ENCODE measurements at regions not wholly inside any gene's neighbourhood (a gene's known extent, or its start where the extent isn't known, plus 50 kb on each side); places are given as distances from the start of the nearest gene placed in this dataset.
A peak's percentile ranks its signal among the peaks of the same experiment; 100 is the strongest.

DNA sequence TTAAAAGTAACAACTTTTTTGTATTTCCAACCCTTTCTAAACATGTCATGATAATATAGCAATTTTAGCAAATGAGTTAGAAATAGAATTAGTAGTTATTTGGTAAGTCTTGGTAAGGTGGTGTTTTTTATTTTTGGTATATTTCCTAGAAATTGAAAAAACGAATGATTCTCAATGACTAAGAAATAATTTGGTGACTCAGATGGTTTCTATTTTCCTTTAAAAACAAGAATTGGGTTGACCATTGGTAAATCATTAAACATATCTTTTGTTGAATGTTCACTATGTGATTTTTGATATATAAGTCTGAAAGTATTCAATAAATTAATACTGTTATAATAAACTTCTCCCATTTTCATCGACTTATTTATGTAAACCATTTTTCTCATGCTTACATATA lies 206.2 kb upstream of the BANK1 start:
- H3K14ac ChIP-seq (ENCODE audit: low read length) = no peak overlapping the region
- no peak overlapping the region for H3K23ac ChIP-seq (ENCODE audit: low read length)
- H3K79me2 ChIP-seq (ENCODE audit: control insufficient read depth, insufficient read depth, low read length, poor library complexity) = no peaks in the 10 kb centered on the region
- H2AK5ac ChIP-seq (ENCODE audit: low read length) = no peak overlapping the region
- H3K4me1 ChIP-seq (ENCODE audit: control insufficient read depth in 1 of 2, insufficient read depth in 2 of 2, low read length in 2 of 2) = no peaks in the 10 kb centered on the region
- no peak for DNase-seq
- H3K9me3 ChIP-seq (ENCODE audit: insufficient read depth, low read depth, low read length) = peaks cover 2% of the 10 kb centered on the region
- H3K79me1 ChIP-seq (ENCODE audit: low read length) = no peaks in the 10 kb centered on the region
- H3K27ac ChIP-seq (ENCODE audit: low read depth, low read length) = no peak overlapping the region
- no peak overlapping the region for H3K4me3 ChIP-seq (ENCODE audit: low read depth, low read length)
- no peak overlapping the region for H3K9ac ChIP-seq (ENCODE audit: low read length)
- H3K18ac ChIP-seq (ENCODE audit: low read length) = no peak overlapping the region
- no peak overlapping the region for H3K4ac ChIP-seq (ENCODE audit: low read depth, low read length)
- H2BK5ac ChIP-seq (ENCODE audit: low read depth, low read length, poor library complexity) = no peak overlapping the region
- no CpG with 5 or more reads among the region's 2 CpGs for WGBS (ENCODE audit: extremely low coverage, insufficient coverage, insufficient read length)
- H3K27me3 ChIP-seq (ENCODE audit: insufficient read depth, low read length) = no peaks in the 10 kb centered on the region
- H3K4me2 ChIP-seq (ENCODE audit: low read length) = no peak overlapping the region
- H2BK12ac ChIP-seq (ENCODE audit: low read length) = no peak overlapping the region
- H4K91ac ChIP-seq (ENCODE audit: low read depth, low read length) = no peak overlapping the region
- H4K8ac ChIP-seq (ENCODE audit: low read depth, low read length) = no peak overlapping the region
- H2AFZ ChIP-seq (ENCODE audit: insufficient read depth, low read length, poor library complexity) = no peak overlapping the region
- no peaks in the 10 kb centered on the region for H3K36me3 ChIP-seq (ENCODE audit: control insufficient read depth in 1 of 2, insufficient read depth in 2 of 2, low read length in 2 of 2)
- H2BK120ac ChIP-seq (ENCODE audit: insufficient read depth, low read length, poor library complexity) = no peak overlapping the region
- H4K12ac ChIP-seq (ENCODE audit: low read depth, low read length) = no peak overlapping the region

- Histone ChIP-seq H3K79me2 (ENCODE audit: control insufficient read depth, insufficient read depth, low read length, poor library complexity) (no peaks in the 10 kb centered on the region), H4K8ac (ENCODE audit: low read depth, low read length) (no peak overlapping the region), H3K18ac (ENCODE audit: low read length) (no peak overlapping the region), H2AK5ac (ENCODE audit: low read length) (no peak overlapping the region), H3K4me3 (ENCODE audit: low read depth, low read length) (no peak overlapping the region), H3K14ac (ENCODE audit: low read length) (no peak overlapping the region), H2BK12ac (ENCODE audit: low read length) (no peak overlapping the region), H3K9me3 (ENCODE audit: insufficient read depth, low read depth, low read length) (no peaks in the 10 kb centered on the region), H3K9ac (ENCODE audit: low read length) (no peak overlapping the region), H3K4me1 (ENCODE audit: control insufficient read depth in 1 of 2, insufficient read depth in 2 of 2, low read length in 2 of 2) (no peaks in the 10 kb centered on the region), H3K27ac (ENCODE audit: low read depth, low read length) (no peak overlapping the region), H3K4me2 (ENCODE audit: low read length) (no peak overlapping the region), H2BK120ac (ENCODE audit: insufficient read depth, low read length, poor library complexity) (no peak overlapping the region), H3K79me1 (ENCODE audit: low read length) (no peaks in the 10 kb centered on the region), H2AFZ (ENCODE audit: insufficient read depth, low read length, poor library complexity) (no peak overlapping the region), H2BK5ac (ENCODE audit: low read depth, low read length, poor library complexity) (no peak overlapping the region), H3K27me3 (ENCODE audit: insufficient read depth, low read length) (no peaks in the 10 kb centered on the region), H3K36me3 (ENCODE audit: control insufficient read depth in 1 of 2, insufficient read depth in 2 of 2, low read length in 2 of 2) (no peaks in the 10 kb centered on the region), H3K4ac (ENCODE audit: low read depth, low read length) (no peak overlapping the region), H3K23ac (ENCODE audit: low read length) (no peak overlapping the region), H4K12ac (ENCODE audit: low read depth, low read length) (no peak overlapping the region), H4K91ac (ENCODE audit: low read depth, low read length) (no peak overlapping the region)
- DNase-seq = no peak
- no CpG with 5 or more reads among the region's 5 CpGs for WGBS (ENCODE audit: extremely low coverage, insufficient coverage, insufficient read length)
These were observed 215.8 kb upstream of the PPP3CA start for GRCh38 chr4:101563126-101563525.

DNA sequence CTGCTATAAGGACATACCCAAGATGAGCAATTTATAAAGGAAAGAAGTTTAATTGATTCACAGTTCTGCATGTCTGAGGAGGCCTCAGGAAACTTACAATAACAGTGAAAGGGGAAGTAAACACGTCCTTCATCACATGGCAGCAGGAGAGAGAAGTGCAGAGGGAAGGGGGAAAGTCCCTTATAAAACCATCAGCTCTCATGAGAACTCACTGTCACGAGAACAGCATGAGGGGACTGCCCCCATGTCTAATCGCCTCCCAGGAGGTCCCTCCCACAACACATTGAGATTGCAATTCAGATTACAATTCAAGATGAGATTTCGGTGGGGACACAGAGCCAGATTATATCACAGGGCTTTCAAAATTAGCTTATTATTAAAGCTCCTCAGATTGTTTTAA lies 209.5 kb upstream of the PPP3CA start:
- Histone ChIP-seq H3K9ac (ENCODE audit: low read length) (no peak overlapping the region), H2BK12ac (ENCODE audit: low read length) (no peak overlapping the region), H2BK5ac (ENCODE audit: low read depth, low read length, poor library complexity) (no peak overlapping the region), H4K91ac (ENCODE audit: low read depth, low read length) (no peak overlapping the region), H3K18ac (ENCODE audit: low read length) (no peak overlapping the region), H3K14ac (ENCODE audit: low read length) (no peak overlapping the region), H3K9me3 (ENCODE audit: insufficient read depth, low read depth, low read length) (no peaks in the 10 kb centered on the region), H3K79me2 (ENCODE audit: control insufficient read depth, insufficient read depth, low read length, poor library complexity) (no peaks in the 10 kb centered on the region), H3K4ac (ENCODE audit: low read depth, low read length) (no peak overlapping the region), H2AK5ac (ENCODE audit: low read length) (no peak overlapping the region), H3K27ac (ENCODE audit: low read depth, low read length) (no peak overlapping the region), H3K4me1 (ENCODE audit: control insufficient read depth in 1 of 2, insufficient read depth in 2 of 2, low read length in 2 of 2) (no peaks in the 10 kb centered on the region), H3K27me3 (ENCODE audit: insufficient read depth, low read length) (no peaks in the 10 kb centered on the region), H2BK120ac (ENCODE audit: insufficient read depth, low read length, poor library complexity) (no peak overlapping the region), H3K4me3 (ENCODE audit: low read depth, low read length) (no peak overlapping the region), H3K36me3 (ENCODE audit: control insufficient read depth in 1 of 2, insufficient read depth in 2 of 2, low read length in 2 of 2) (no peaks in the 10 kb centered on the region), H2AFZ (ENCODE audit: insufficient read depth, low read length, poor library complexity) (no peak overlapping the region), H3K79me1 (ENCODE audit: low read length) (no peaks in the 10 kb centered on the region), H3K4me2 (ENCODE audit: low read length) (no peak overlapping the region), H4K12ac (ENCODE audit: low read depth, low read length) (no peak overlapping the region), H3K23ac (ENCODE audit: low read length) (no peak overlapping the region), H4K8ac (ENCODE audit: low read depth, low read length) (no peak overlapping the region)
- no CpG with 5 or more reads among the region's 4 CpGs for WGBS (ENCODE audit: extremely low coverage, insufficient coverage, insufficient read length)
- DNase-seq = no peak

DNA sequence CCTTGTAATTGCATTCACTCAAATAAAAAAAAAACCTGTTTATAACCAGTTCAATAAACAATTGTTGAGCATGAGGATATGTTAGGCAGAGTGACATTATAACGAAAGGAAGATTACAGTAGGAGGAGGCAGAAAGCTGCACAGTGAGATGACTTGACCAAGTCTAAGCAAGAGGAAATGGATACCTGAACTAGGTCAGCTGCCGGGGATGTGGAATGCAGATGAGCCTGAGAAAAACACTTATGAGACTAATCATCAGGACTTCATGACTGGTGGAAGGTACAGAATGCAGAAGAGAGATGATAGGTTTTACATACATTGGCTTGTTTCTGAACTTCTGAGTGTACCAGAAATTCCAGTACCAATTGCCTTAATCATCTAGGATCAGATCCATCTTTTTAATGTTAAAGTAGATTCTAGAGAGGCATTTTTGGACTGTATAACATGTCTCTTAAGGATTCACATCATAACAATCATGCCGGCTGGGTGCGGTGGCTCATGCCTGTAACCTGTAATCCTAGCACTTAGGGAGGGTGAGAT lies 208.1 kb upstream of the PPP3CA start:
- H2AFZ ChIP-seq (ENCODE audit: insufficient read depth, low read length, poor library complexity) = no peak overlapping the region
- H4K12ac ChIP-seq (ENCODE audit: low read depth, low read length) = no peak overlapping the region
- H3K4me2 ChIP-seq (ENCODE audit: low read length) = no peak overlapping the region
- no peak overlapping the region for H3K4ac ChIP-seq (ENCODE audit: low read depth, low read length)
- no peak overlapping the region for H3K14ac ChIP-seq (ENCODE audit: low read length)
- H3K9me3 ChIP-seq (ENCODE audit: insufficient read depth, low read depth, low read length) = no peaks in the 10 kb centered on the region
- no peak overlapping the region for H3K18ac ChIP-seq (ENCODE audit: low read length)
- H2BK120ac ChIP-seq (ENCODE audit: insufficient read depth, low read length, poor library complexity) = no peak overlapping the region
- H3K23ac ChIP-seq (ENCODE audit: low read length) = no peak overlapping the region
- H3K4me1 ChIP-seq (ENCODE audit: control insufficient read depth in 1 of 2, insufficient read depth in 2 of 2, low read length in 2 of 2) = no peaks in the 10 kb centered on the region
- peak; percentile 80 to 92 for DNase-seq
- H3K27ac ChIP-seq (ENCODE audit: low read depth, low read length) = no peak overlapping the region
- no peak overlapping the region for H4K8ac ChIP-seq (ENCODE audit: low read depth, low read length)
- no peak overlapping the region for H4K91ac ChIP-seq (ENCODE audit: low read depth, low read length)
- no CpG with 5 or more reads among the region's 4 CpGs for WGBS (ENCODE audit: extremely low coverage, insufficient coverage, insufficient read length)
- no peaks in the 10 kb centered on the region for H3K79me2 ChIP-seq (ENCODE audit: control insufficient read depth, insufficient read depth, low read length, poor library complexity)
- H2BK12ac ChIP-seq (ENCODE audit: low read length) = no peak overlapping the region
- no peak overlapping the region for H2BK5ac ChIP-seq (ENCODE audit: low read depth, low read length, poor library complexity)
- no peak overlapping the region for H3K4me3 ChIP-seq (ENCODE audit: low read depth, low read length)
- H3K9ac ChIP-seq (ENCODE audit: low read length) = no peak overlapping the region
- H3K36me3 ChIP-seq (ENCODE audit: control insufficient read depth in 1 of 2, insufficient read depth in 2 of 2, low read length in 2 of 2) = no peaks in the 10 kb centered on the region
- no peak overlapping the region for H2AK5ac ChIP-seq (ENCODE audit: low read length)
- H3K27me3 ChIP-seq (ENCODE audit: insufficient read depth, low read length) = no peaks in the 10 kb centered on the region
- H3K79me1 ChIP-seq (ENCODE audit: low read length) = no peaks in the 10 kb centered on the region
